Smooth muscle cell (in vitro differentiated cells): ENCODE measurements at regions not wholly inside any gene's neighbourhood (a gene's known extent, or its start where the extent isn't known, plus 50 kb on each side); places are given as distances from the start of the nearest gene placed in this dataset.

Experiments
- DNase-seq: peaks from one replicate; lab custom pipeline; 2025; ENCODE audit not compliant: unreplicated experiment; lab: John Stamatoyannopoulos, UW
- H2AFZ ChIP-seq: fragments of 200-600 bp; sonication (generic); 2 replicates; pipeline ENCODE4 v1.6.0; 2016; ENCODE audit warnings: antibody characterized with exemption, low read depth, mild to moderate bottlenecking
- H3F3A ChIP-seq: fragments of 200-600 bp; sonication (generic); 2 replicates; pipeline ENCODE4 v1.6.0; 2017; ENCODE audit warnings: antibody characterized with exemption, low read depth
- H3K27ac ChIP-seq: fragments of 200-600 bp; sonication (generic); 2 replicates; pipeline ENCODE4 v1.5.1; 2016; ENCODE audit warnings: low read depth, mild to moderate bottlenecking
- H3K27me3 ChIP-seq: fragments of 200-600 bp; sonication (generic); 2 replicates; pipeline ENCODE4 v1.6.1; 2016; ENCODE audit warnings: low read depth, mild to moderate bottlenecking
- H3K36me3 ChIP-seq: fragments of 200-600 bp; sonication (generic); 2 replicates; pipeline ENCODE4 v1.5.1; 2016; ENCODE audit warnings: low read depth
- H3K4me1 ChIP-seq: fragments of 200-600 bp; sonication (generic); 2 replicates; pipeline ENCODE4 v1.5.1; 2016; ENCODE audit warnings: low read depth
- H3K4me2 ChIP-seq: fragments of 200-600 bp; sonication (generic); 2 replicates; pipeline ENCODE4 v1.6.0; 2016; ENCODE audit warnings: mild to moderate bottlenecking
- H3K4me3 ChIP-seq: fragments of 200-600 bp; sonication (generic); 2 replicates; pipeline ENCODE4 v1.5.1; 2016; ENCODE audit warnings: mild to moderate bottlenecking
- H3K79me2 ChIP-seq: fragments of 200-600 bp; sonication (generic); 2 replicates; pipeline ENCODE4 v1.6.0; 2016; ENCODE audit warnings: low read depth, mild to moderate bottlenecking
- H3K9ac ChIP-seq: fragments of 200-600 bp; sonication (generic); 2 replicates; pipeline ENCODE4 v1.6.0; 2016; ENCODE audit warnings: low read depth
- H3K9me3 ChIP-seq: fragments of 200-600 bp; sonication (generic); replicated peaks from 2 replicates; pipeline ENCODE4 v1.5.1; 2016; ENCODE audit warnings: low read depth
- H4K20me1 ChIP-seq: fragments of 200-600 bp; sonication (generic); 2 replicates; pipeline ENCODE4 v1.6.0; 2016; ENCODE audit warnings: low read depth
- WGBS: methylation state at CpG from one replicate; pipeline ENCODE4 v1.1.7; 2016; ENCODE audit warnings: low lambda C conversion rate; 5-methylcytosine and 5-hydroxymethylcytosine counted together
- TF ChIP-seq, protein P1 (sequence below): fragments of 200-600 bp; sonication (generic); IDR thresholded peaks from 2 replicates; pipeline ENCODE4 v1.5.1; 2017; ENCODE audit warnings: borderline replicate concordance, mild to moderate bottlenecking, antibody characterized with exemption; ENCODE audit not compliant: insufficient read depth, poor library complexity, severe bottlenecking

DNA sequence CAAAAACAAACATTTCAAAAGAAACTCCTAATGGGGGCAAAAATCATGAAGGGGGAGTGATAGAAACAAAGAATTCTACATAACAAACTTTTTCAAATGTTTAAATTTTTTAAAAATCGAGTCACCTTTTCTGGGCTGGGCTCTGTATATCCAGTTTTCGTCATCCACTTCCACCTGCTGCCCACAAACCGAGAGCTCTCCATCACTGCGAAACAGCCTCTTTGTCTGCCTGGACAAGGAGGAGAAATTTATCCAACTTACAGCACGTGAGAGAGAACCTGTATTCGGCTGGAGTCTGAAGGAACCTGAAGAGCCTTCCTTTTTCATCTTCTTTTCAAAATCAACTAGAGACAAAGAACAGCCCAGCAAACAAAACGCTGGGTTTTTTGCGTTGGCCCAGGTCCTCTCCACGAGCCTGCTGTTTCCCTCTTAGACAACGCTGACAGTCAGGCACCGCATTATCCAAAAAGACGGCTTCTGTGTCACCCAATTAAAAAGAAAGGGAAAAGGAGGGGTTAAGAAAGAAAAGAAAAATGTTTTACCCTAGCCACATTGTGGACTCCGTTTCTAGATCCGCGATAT is 72.4 kb upstream of the NHSL1 start:
- Histone ChIP-seq H3F3A (no peaks in the 10 kb centered on the region), H3K4me1 (peaks cover 34% of the 10 kb centered on the region), H4K20me1 (peaks cover 73% of the 10 kb centered on the region), H3K4me3 (peak overlapping the region; percentile 50), H3K9ac (no peak overlapping the region), H3K9me3 (no peaks in the 10 kb centered on the region), H3K4me2 (peak overlapping the region; percentile 83), H3K27ac (no peak overlapping the region), H3K79me2 (peaks cover 31% of the 10 kb centered on the region), H3K27me3 (no peaks in the 10 kb centered on the region), H3K36me3 (no peaks in the 10 kb centered on the region), H2AFZ (no peak overlapping the region)
- TF ChIP-seq, protein P1, sequence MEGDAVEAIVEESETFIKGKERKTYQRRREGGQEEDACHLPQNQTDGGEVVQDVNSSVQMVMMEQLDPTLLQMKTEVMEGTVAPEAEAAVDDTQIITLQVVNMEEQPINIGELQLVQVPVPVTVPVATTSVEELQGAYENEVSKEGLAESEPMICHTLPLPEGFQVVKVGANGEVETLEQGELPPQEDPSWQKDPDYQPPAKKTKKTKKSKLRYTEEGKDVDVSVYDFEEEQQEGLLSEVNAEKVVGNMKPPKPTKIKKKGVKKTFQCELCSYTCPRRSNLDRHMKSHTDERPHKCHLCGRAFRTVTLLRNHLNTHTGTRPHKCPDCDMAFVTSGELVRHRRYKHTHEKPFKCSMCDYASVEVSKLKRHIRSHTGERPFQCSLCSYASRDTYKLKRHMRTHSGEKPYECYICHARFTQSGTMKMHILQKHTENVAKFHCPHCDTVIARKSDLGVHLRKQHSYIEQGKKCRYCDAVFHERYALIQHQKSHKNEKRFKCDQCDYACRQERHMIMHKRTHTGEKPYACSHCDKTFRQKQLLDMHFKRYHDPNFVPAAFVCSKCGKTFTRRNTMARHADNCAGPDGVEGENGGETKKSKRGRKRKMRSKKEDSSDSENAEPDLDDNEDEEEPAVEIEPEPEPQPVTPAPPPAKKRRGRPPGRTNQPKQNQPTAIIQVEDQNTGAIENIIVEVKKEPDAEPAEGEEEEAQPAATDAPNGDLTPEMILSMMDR = no peak
- 31% methylated on average over 15 of the region's 15 CpGs for WGBS
- no peak for DNase-seq

DNA sequence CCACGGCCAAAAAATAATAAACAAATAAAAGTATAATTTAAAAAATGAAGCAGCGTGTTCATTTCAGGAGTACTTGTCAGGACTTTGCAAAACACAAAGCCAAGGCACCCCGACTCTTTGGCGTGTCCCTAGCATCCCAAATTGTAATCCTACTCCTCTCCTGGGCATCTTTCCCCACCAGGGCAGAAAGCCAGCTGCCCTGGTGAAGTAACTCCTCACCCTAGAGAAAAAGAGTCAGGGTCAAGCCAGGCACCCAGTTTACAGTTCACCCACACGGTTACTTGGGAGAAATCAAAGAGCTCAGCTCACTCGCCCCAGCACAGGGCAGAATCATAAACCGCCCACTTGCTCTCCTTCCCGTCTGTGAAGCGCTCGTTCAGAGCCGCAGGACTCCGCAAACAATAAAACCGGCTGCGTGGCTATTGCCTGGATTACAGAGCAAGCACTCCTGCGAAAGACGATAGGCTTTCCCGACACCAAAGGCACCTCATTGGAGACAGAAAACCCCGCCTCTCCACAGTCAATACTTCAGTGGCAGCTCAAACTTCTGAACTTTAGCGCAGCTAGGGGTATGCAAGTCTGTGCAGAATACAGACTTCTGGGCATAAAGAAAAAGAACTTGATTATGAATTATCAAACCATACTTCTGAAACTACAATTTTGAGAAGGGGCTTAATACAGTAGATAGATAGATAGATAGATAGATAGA is 73.0 kb upstream of the NHSL1 start:
- H2AFZ ChIP-seq = no peak overlapping the region
- H3K9ac ChIP-seq = no peak overlapping the region
- no peaks in the 10 kb centered on the region for H3K9me3 ChIP-seq
- no peaks in the 10 kb centered on the region for H3F3A ChIP-seq
- H3K27me3 ChIP-seq = no peaks in the 10 kb centered on the region
- TF ChIP-seq, protein P1 = no peak
- H4K20me1 ChIP-seq = peaks cover 75% of the 10 kb centered on the region
- H3K4me1 ChIP-seq = peaks cover 40% of the 10 kb centered on the region
- no peak overlapping the region for H3K27ac ChIP-seq
- 9% methylated on average over 19 of the region's 19 CpGs for WGBS
- peaks cover 24% of the 10 kb centered on the region for H3K79me2 ChIP-seq
- H3K36me3 ChIP-seq = no peaks in the 10 kb centered on the region
- peak overlapping the region; percentile 83 for H3K4me2 ChIP-seq
- H3K4me3 ChIP-seq = peak overlapping the region; percentile 50
- no peak for DNase-seq

DNA sequence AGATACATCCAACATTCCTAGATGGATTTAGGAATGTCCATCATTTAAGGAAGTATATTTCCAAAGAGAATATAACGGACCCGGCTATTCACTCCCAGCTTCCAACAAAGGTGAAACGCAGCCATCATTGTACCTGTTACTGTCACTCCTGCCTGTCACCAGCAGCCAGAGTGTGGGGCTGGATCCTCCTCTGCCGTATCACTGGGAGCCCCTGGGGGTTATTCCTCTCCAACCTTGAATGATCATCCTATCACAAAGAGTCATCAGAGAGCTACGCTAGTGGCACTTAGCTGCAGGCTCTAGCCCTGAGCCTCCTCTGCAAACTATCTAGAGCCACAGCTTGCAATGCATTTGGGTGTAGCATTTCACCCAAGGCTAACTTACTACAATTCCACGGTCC is 73.6 kb upstream of the NHSL1 start:
- Histone ChIP-seq H3K27me3 (no peaks in the 10 kb centered on the region), H3K9me3 (no peaks in the 10 kb centered on the region), H3K27ac (no peak overlapping the region), H3K79me2 (peaks cover 18% of the 10 kb centered on the region), H3K9ac (no peak overlapping the region), H3K4me3 (peak overlapping the region; percentile 50), H3K36me3 (no peaks in the 10 kb centered on the region), H2AFZ (no peak overlapping the region), H3F3A (no peaks in the 10 kb centered on the region), H4K20me1 (peaks cover 75% of the 10 kb centered on the region), H3K4me1 (peaks cover 46% of the 10 kb centered on the region), H3K4me2 (peak overlapping the region; percentile 83)
- TF ChIP-seq, protein P1 = no peak
- WGBS = 58% methylated on average over 6 of the region's 6 CpGs
- no peak for DNase-seq
